ENCODE measurements at regions not wholly inside any gene's neighbourhood (a gene's known extent, or its start where the extent isn't known, plus 50 kb on each side); places are given as distances from the start of the nearest gene placed in this dataset.

GRCh38 chr2:146532509-146533147 is 1312.2 kb upstream of the ACVR2A start:
- no peak for DNase-seq

GRCh38 chr2:146532009-146532408 is 1312.8 kb upstream of the ACVR2A start:
- DNase-seq = no peak

GRCh38 chr2:146530886-146531285 is 1313.9 kb upstream of the ACVR2A start:
- no peak for DNase-seq

- DNase-seq = no peak
These were observed 1317.7 kb upstream of the ACVR2A start for GRCh38 chr2:146527166-146527565.

- no peak for DNase-seq
These were observed 1321.6 kb upstream of the ACVR2A start for GRCh38 chr2:146523196-146523595.

- no peak for DNase-seq
These were observed 1338.0 kb upstream of the ACVR2A start for GRCh38 chr2:146506851-146507250.

GRCh38 chr2:146503366-146503765 is 1341.5 kb upstream of the ACVR2A start:
- DNase-seq = no peak

- no peak for DNase-seq
These were observed 1348.6 kb upstream of the ACVR2A start for GRCh38 chr2:146496248-146496647.

GRCh38 chr2:146489386-146489785 is 1355.4 kb upstream of the ACVR2A start:
- DNase-seq = no peak

GRCh38 chr2:146481629-146482028 is 1363.2 kb upstream of the ACVR2A start:
- no peak for DNase-seq

- DNase-seq = no peak
These were observed 1367.4 kb upstream of the ACVR2A start for GRCh38 chr2:146477383-146477782.

- no peak for DNase-seq
These were observed 1376.3 kb upstream of the ACVR2A start for GRCh38 chr2:146468578-146468977.

- no peak for DNase-seq
These were observed 1377.4 kb upstream of the ACVR2A start for GRCh38 chr2:146467425-146467824.

- no peak for DNase-seq
These were observed 1379.4 kb upstream of the ACVR2A start for GRCh38 chr2:146465460-146465859.

GRCh38 chr2:146461068-146461467 is 1383.8 kb upstream of the ACVR2A start:
- no peak for DNase-seq

GRCh38 chr2:146458585-146458984 is 1386.2 kb upstream of the ACVR2A start:
- DNase-seq = no peak

- no peak for DNase-seq
These were observed 1387.6 kb upstream of the ACVR2A start for GRCh38 chr2:146457221-146457620.

GRCh38 chr2:146455325-146455724 is 1389.5 kb upstream of the ACVR2A start:
- DNase-seq = no peak

- DNase-seq = no peak
These were observed 1392.9 kb upstream of the ACVR2A start for GRCh38 chr2:146451972-146452371.

GRCh38 chr2:146450131-146450530 is 1394.7 kb upstream of the ACVR2A start:
- no peak for DNase-seq

GRCh38 chr2:146444987-146445386 is 1399.8 kb upstream of the ACVR2A start:
- no peak for DNase-seq

GRCh38 chr2:146444085-146444484 is 1400.7 kb upstream of the ACVR2A start:
- no peak for DNase-seq

GRCh38 chr2:146438246-146438645 is 1406.6 kb upstream of the ACVR2A start:
- DNase-seq = no peak

GRCh38 chr2:146437712-146438111 is 1407.1 kb upstream of the ACVR2A start:
- no peak for DNase-seq

- DNase-seq = no peak
These were observed 1411.5 kb upstream of the ACVR2A start for GRCh38 chr2:146433116-146433875.
